IMR-90 (cell line): ENCODE measurements at regions not wholly inside any gene's neighbourhood (a gene's known extent, or its start where the extent isn't known, plus 50 kb on each side); places are given as distances from the start of the nearest gene placed in this dataset.

Source experiments
- BHLHE40 ChIP-seq: fragments of 150-350 bp; IDR thresholded peaks from 2 replicates; pipeline ENCODE4 v1.6.1; 2016; ENCODE audit warnings: mild to moderate bottlenecking, low read depth, low read length
- CEBPB ChIP-seq: IDR thresholded peaks from 2 replicates; pipeline ENCODE4 v1.6.1; 2012; ENCODE audit warnings: low read depth, low read length, improper control_type of control experiment
- CHD1 ChIP-seq: IDR thresholded peaks from 2 replicates; pipeline ENCODE4 v1.6.1; 2012; ENCODE audit warnings: low read depth, low read length, improper control_type of control experiment
- CTCF ChIP-seq: conservative IDR thresholded peaks from 2 replicates; pipeline ENCODE4 v1.5.1; 2012; ENCODE audit warnings: mild to moderate bottlenecking, low read depth, low read length, improper control_type of control experiment
- MAZ ChIP-seq: IDR thresholded peaks from 2 replicates; pipeline ENCODE4 v1.6.1; 2012; ENCODE audit warnings: low read depth, mild to moderate bottlenecking, low read length, improper control_type of control experiment, moderate library complexity, borderline replicate concordance
- MXI1 ChIP-seq: IDR thresholded peaks from 2 replicates; pipeline ENCODE4 v1.6.1; 2012; ENCODE audit warnings: low read depth, mild to moderate bottlenecking, low read length, moderate library complexity, borderline replicate concordance
- POLR2A ChIP-seq: IDR thresholded peaks from 2 replicates; pipeline ENCODE4 v1.6.1; 2012; ENCODE audit warnings: mild to moderate bottlenecking, low read depth, low read length
- RAD21 ChIP-seq: IDR thresholded peaks from 2 replicates; pipeline ENCODE4 v1.6.1; 2012; ENCODE audit warnings: low read length, improper control_type of control experiment
- RCOR1 ChIP-seq: IDR thresholded peaks from 2 replicates; pipeline ENCODE4 v1.6.1; 2012; ENCODE audit warnings: mild to moderate bottlenecking, low read length, improper control_type of control experiment; ENCODE audit not compliant: insufficient replicate concordance
- RFX5 ChIP-seq: IDR thresholded peaks from 2 replicates; pipeline ENCODE4 v1.8.0; 2012; ENCODE audit warnings: low read depth, mild to moderate bottlenecking, low read length, moderate library complexity
- SMC3 ChIP-seq: fragments of 150-350 bp; IDR thresholded peaks from 2 replicates; pipeline ENCODE4 v1.6.1; 2016; ENCODE audit warnings: low read depth, mild to moderate bottlenecking, antibody characterized with exemption, low read length, moderate library complexity
- USF2 ChIP-seq: fragments of 150-350 bp; IDR thresholded peaks from 2 replicates; pipeline ENCODE4 v1.6.1; 2017; ENCODE audit warnings: mild to moderate bottlenecking, antibody characterized with exemption, low read length, low read depth
- TF ChIP-seq, protein P1 (sequence below): fragments of 150-350 bp; IDR thresholded peaks from 2 replicates; pipeline ENCODE4 v1.6.1; 2016; ENCODE audit warnings: low read depth, mild to moderate bottlenecking, low read length, moderate library complexity, borderline replicate concordance

GRCh38 chr2:46824611-46825010 lies 91.0 kb downstream of the MCFD2 start:
- TF ChIP-seq BHLHE40 = no peak
- TF ChIP-seq CTCF = no peak
- no peak for TF ChIP-seq RCOR1
- no peak for TF ChIP-seq RAD21
- TF ChIP-seq SMC3 = no peak
- no peak for TF ChIP-seq MXI1
- no peak for TF ChIP-seq POLR2A
- no peak for TF ChIP-seq USF2
- no peak for TF ChIP-seq RFX5
- no peak for TF ChIP-seq CHD1
- TF ChIP-seq, protein P1, sequence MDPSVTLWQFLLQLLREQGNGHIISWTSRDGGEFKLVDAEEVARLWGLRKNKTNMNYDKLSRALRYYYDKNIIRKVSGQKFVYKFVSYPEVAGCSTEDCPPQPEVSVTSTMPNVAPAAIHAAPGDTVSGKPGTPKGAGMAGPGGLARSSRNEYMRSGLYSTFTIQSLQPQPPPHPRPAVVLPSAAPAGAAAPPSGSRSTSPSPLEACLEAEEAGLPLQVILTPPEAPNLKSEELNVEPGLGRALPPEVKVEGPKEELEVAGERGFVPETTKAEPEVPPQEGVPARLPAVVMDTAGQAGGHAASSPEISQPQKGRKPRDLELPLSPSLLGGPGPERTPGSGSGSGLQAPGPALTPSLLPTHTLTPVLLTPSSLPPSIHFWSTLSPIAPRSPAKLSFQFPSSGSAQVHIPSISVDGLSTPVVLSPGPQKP = no peak
- no peak for TF ChIP-seq CEBPB
- TF ChIP-seq MAZ = no peak
